WTC11 (cell line): ENCODE measurements at regions not wholly inside any gene's neighbourhood (a gene's known extent, or its start where the extent isn't known, plus 50 kb on each side); places are given as distances from the start of the nearest gene placed in this dataset.

ENCODE experiments used
- ATAC-seq: fragments of 200-7000 bp; cut with Tn5 transposase; 2 replicates; pipeline ENCODE4 v1.10.0; 2021; ENCODE audit warnings: mild to moderate bottlenecking, moderate library complexity
- CTCF ChIA-PET: fragments of 300-600 bp; sonication (Branson Sonifier 250); formaldehyde crosslinking; loops from one replicate; lab custom pipeline; 2021; ENCODE audit warnings: antibody characterized with exemption; lab: Charles Lee
- POLR2A ChIA-PET: fragments of 350-600 bp; sonication (Branson Sonifier 250); formaldehyde crosslinking; loops from one replicate; lab custom pipeline; 2021; ENCODE audit warnings: antibody characterized with exemption; lab: Charles Lee
- DNase-seq: peaks from one replicate; pipeline ENCODE4 v3.0.0; 2021; ENCODE audit warnings: low spot score
- H3K27ac Mint-ChIP-seq: 2 replicates; pipeline ENCODE4 v1.8.0; 2021; ENCODE audit warnings: mixed read lengths
- H3K27me3 Mint-ChIP-seq: 2 replicates; pipeline ENCODE4 v1.8.0; 2021; ENCODE audit warnings: low read depth, mild to moderate bottlenecking, moderate library complexity, mixed read lengths
- H3K36me3 Mint-ChIP-seq: 2 replicates; pipeline ENCODE4 v1.8.0; 2021; ENCODE audit warnings: mixed read lengths
- H3K4me1 Mint-ChIP-seq: 2 replicates; pipeline ENCODE4 v1.8.0; 2022; ENCODE audit warnings: mixed read lengths
- H3K4me3 Mint-ChIP-seq: 2 replicates; pipeline ENCODE4 v1.8.0; 2021; ENCODE audit warnings: mild to moderate bottlenecking, moderate library complexity, mixed read lengths
- H3K9me3 Mint-ChIP-seq: 2 replicates; pipeline ENCODE4 v1.8.0; 2021; ENCODE audit warnings: mixed read lengths
- ATF2 ChIP-seq: sonication (generic); formaldehyde crosslinking; IDR thresholded peaks from 2 replicates; pipeline ENCODE4 v1.8.1; 2022; ENCODE audit warnings: low read depth, missing genetic modification reagents, borderline replicate concordance
- ATF3 ChIP-seq: sonication (generic); formaldehyde crosslinking; conservative IDR thresholded peaks from 2 replicates; pipeline ENCODE4 v1.8.1; 2022; ENCODE audit warnings: mild to moderate bottlenecking, missing genetic modification reagents
- ATF6 ChIP-seq: sonication (generic); formaldehyde crosslinking; IDR thresholded peaks from 2 replicates; pipeline ENCODE4 v1.8.1; 2023; ENCODE audit warnings: mild to moderate bottlenecking, missing genetic modification reagents
- CDX4 ChIP-seq: fragments of 250-450 bp; sonication (Bioruptor Pico); IDR thresholded peaks from 2 replicates; pipeline ENCODE4 v1.9.0; 2021; ENCODE audit warnings: moderate library complexity, mild to moderate bottlenecking, inconsistent platforms, borderline replicate concordance
- CREB1 ChIP-seq: sonication (generic); formaldehyde crosslinking; IDR thresholded peaks from 2 replicates; pipeline ENCODE4 v1.8.0; 2023; ENCODE audit warnings: mild to moderate bottlenecking, missing genetic modification reagents
- FOXJ3 ChIP-seq: sonication (generic); formaldehyde crosslinking; IDR thresholded peaks from 2 replicates; pipeline ENCODE4 v1.9.0; 2021; ENCODE audit warnings: missing genetic modification reagents, mild to moderate bottlenecking, borderline replicate concordance
- FOXK1 ChIP-seq: sonication (generic); formaldehyde crosslinking; IDR thresholded peaks from 2 replicates; pipeline ENCODE4 v1.8.0; 2022; ENCODE audit warnings: mild to moderate bottlenecking, moderate library complexity, missing genetic modification reagents
- FOXP4 ChIP-seq: sonication (generic); formaldehyde crosslinking; IDR thresholded peaks from 2 replicates; pipeline ENCODE4 v1.8.0; 2022; ENCODE audit warnings: mild to moderate bottlenecking, missing genetic modification reagents
- HMGXB4 ChIP-seq: sonication (generic); formaldehyde crosslinking; IDR thresholded peaks from 2 replicates; pipeline ENCODE4 v1.8.1; 2023; ENCODE audit warnings: mild to moderate bottlenecking, moderate library complexity, missing genetic modification reagents
- JUN ChIP-seq: sonication (generic); formaldehyde crosslinking; IDR thresholded peaks from 2 replicates; pipeline ENCODE4 v1.8.0; 2023; ENCODE audit warnings: mild to moderate bottlenecking, missing genetic modification reagents
- NR2C2 ChIP-seq: sonication (generic); formaldehyde crosslinking; IDR thresholded peaks from 2 replicates; pipeline ENCODE4 v1.8.0; 2022; ENCODE audit warnings: mild to moderate bottlenecking, missing genetic modification reagents
- OVOL2 ChIP-seq: fragments of 250-450 bp; sonication (Bioruptor Pico); IDR thresholded peaks from 2 replicates; pipeline ENCODE4 v1.9.0; 2021; ENCODE audit warnings: mild to moderate bottlenecking, borderline replicate concordance
- PREB ChIP-seq: sonication (generic); formaldehyde crosslinking; IDR thresholded peaks from 2 replicates; pipeline ENCODE4 v1.8.1; 2022; ENCODE audit warnings: mild to moderate bottlenecking, missing genetic modification reagents, moderate library complexity, borderline replicate concordance
- PRRX2 ChIP-seq: fragments of 250-450 bp; sonication (Bioruptor Pico); IDR thresholded peaks from 2 replicates; pipeline ENCODE4 v1.8.0; 2021; ENCODE audit warnings: mild to moderate bottlenecking
- SMAD4 ChIP-seq: sonication (generic); formaldehyde crosslinking; IDR thresholded peaks from 2 replicates; pipeline ENCODE4 v1.8.0; 2022; ENCODE audit warnings: mild to moderate bottlenecking, missing genetic modification reagents
- ZMAT4 ChIP-seq: fragments of 250-450 bp; sonication (Bioruptor Pico); IDR thresholded peaks from 2 replicates; pipeline ENCODE4 v1.9.0; 2021; ENCODE audit warnings: mild to moderate bottlenecking
- ZNF121 ChIP-seq: sonication (generic); formaldehyde crosslinking; IDR thresholded peaks from 2 replicates; pipeline ENCODE4 v1.8.0; 2023; ENCODE audit warnings: missing genetic modification reagents
- ZNF138 ChIP-seq: sonication (generic); formaldehyde crosslinking; conservative IDR thresholded peaks from 2 replicates; pipeline ENCODE4 v1.8.1; 2022; ENCODE audit warnings: mild to moderate bottlenecking, moderate library complexity, missing genetic modification reagents
- ZNF396 ChIP-seq: fragments of 250-450 bp; sonication (Bioruptor Pico); IDR thresholded peaks from 2 replicates; pipeline ENCODE4 v1.8.0; 2021; ENCODE audit warnings: mild to moderate bottlenecking, moderate library complexity, borderline replicate concordance
- ZNF416 ChIP-seq: fragments of 250-450 bp; sonication (Bioruptor Pico); IDR thresholded peaks from 2 replicates; pipeline ENCODE4 v1.9.0; 2021; ENCODE audit warnings: mild to moderate bottlenecking, inconsistent platforms
- ZNF512 ChIP-seq: sonication (generic); formaldehyde crosslinking; IDR thresholded peaks from 2 replicates; pipeline ENCODE4 v1.8.1; 2022; ENCODE audit warnings: missing genetic modification reagents, borderline replicate concordance

GRCh38 chr2:101580528-101580927, 105.6 kb upstream of the RFX8 start:
- peaks cover 10% of the 10 kb centered on the region for H3K9me3 Mint-ChIP-seq
- ChIA-PET POLR2A (no interaction called here), CTCF (no interaction called here)
- TF ChIP-seq ATF6 (no peak), FOXP4 (CRISPR knock-in tag) (no peak), ZMAT4 (no peak), JUN (CRISPR knock-in tag) (no peak), SMAD4 (CRISPR knock-in tag) (no peak), CDX4 (no peak), PREB (CRISPR knock-in tag) (no peak), OVOL2 (CRISPR knock-in tag) (no peak), ZNF512 (CRISPR knock-in tag) (no peak), ZNF416 (CRISPR knock-in tag) (no peak), ATF3 (CRISPR knock-in tag) (no peak), ATF2 (CRISPR knock-in tag) (no peak), FOXK1 (no peak)
- H3K27ac Mint-ChIP-seq = no peak overlapping the region
- no peaks in the 10 kb centered on the region for H3K27me3 Mint-ChIP-seq
- no peaks in the 10 kb centered on the region for H3K4me1 Mint-ChIP-seq
- no peaks in the 10 kb centered on the region for H3K36me3 Mint-ChIP-seq
- DNase-seq (no peak), ATAC-seq (no peak)
- H3K4me3 Mint-ChIP-seq = no peak overlapping the region

- Mint-ChIP-seq H3K27ac (no peak overlapping the region), H3K27me3 (no peaks in the 10 kb centered on the region), H3K4me3 (no peak overlapping the region), H3K36me3 (no peaks in the 10 kb centered on the region), H3K4me1 (no peaks in the 10 kb centered on the region), H3K9me3 (no peaks in the 10 kb centered on the region; the same call in 1 of the 2 replicates)
- no peak for DNase-seq
- ATAC-seq = no peak
- ChIA-PET POLR2A (no interaction called here), CTCF (no interaction called here)
- TF ChIP-seq NR2C2 (no peak), ZNF396 (CRISPR knock-in tag) (no peak), CREB1 (CRISPR knock-in tag) (no peak), ATF6 (no peak), HMGXB4 (no peak), ZNF121 (no peak), PRRX2 (CRISPR knock-in tag) (no peak), FOXJ3 (CRISPR knock-in tag) (no peak), ZNF138 (CRISPR knock-in tag) (no peak)
Observed at GRCh38 chr2:101578671-101579070, 103.8 kb upstream of the RFX8 start.
